GM23338 (cell line): ENCODE measurements at regions not wholly inside any gene's neighbourhood (a gene's known extent, or its start where the extent isn't known, plus 50 kb on each side); places are given as distances from the start of the nearest gene placed in this dataset.

Source experiments
- ATAC-seq: fragments of 200-7000 bp; cut with Tn5 transposase; 3 replicates; pipeline ENCODE4 v1.9.1; 2020
- DNase-seq: peaks from one replicate; pipeline ENCODE4 v3.0.0-alpha.2; 2015; ENCODE audit warnings: low spot score
- H2AFZ ChIP-seq: fragments of 200-600 bp; sonication (generic); 2 replicates; pipeline ENCODE4 v1.8.0; 2016; ENCODE audit warnings: antibody characterized with exemption, mild to moderate bottlenecking, moderate library complexity
- H3F3A ChIP-seq: fragments of 200-600 bp; sonication (generic); replicated peaks from 2 replicates; pipeline ENCODE4 v1.8.0; 2017; ENCODE audit warnings: antibody characterized with exemption, mixed run types, low read depth
- H3K27ac ChIP-seq: fragments of 200-600 bp; sonication (generic); 2 replicates; pipeline ENCODE4 v1.6.1; 2016; ENCODE audit warnings: low read depth
- H3K27me3 ChIP-seq: fragments of 200-600 bp; sonication (generic); 2 replicates; pipeline ENCODE4 v1.8.0; 2016; ENCODE audit warnings: mild to moderate bottlenecking, mixed run types, moderate library complexity; ENCODE audit not compliant: insufficient read depth
- H3K36me3 ChIP-seq: fragments of 200-600 bp; sonication (generic); 2 replicates; pipeline ENCODE4 v1.8.0; 2016; ENCODE audit warnings: mild to moderate bottlenecking; ENCODE audit not compliant: insufficient read depth
- H3K4me1 ChIP-seq: fragments of 200-600 bp; sonication (generic); 2 replicates; pipeline ENCODE4 v1.8.0; 2016; ENCODE audit warnings: mild to moderate bottlenecking, moderate library complexity; ENCODE audit not compliant: insufficient read depth
- H3K4me2 ChIP-seq: fragments of 200-600 bp; sonication (generic); 2 replicates; pipeline ENCODE4 v1.7.1; 2017; ENCODE audit warnings: mixed run types
- H3K4me3 ChIP-seq: fragments of 200-600 bp; sonication (generic); 2 replicates; pipeline ENCODE4 v1.6.1; 2016; ENCODE audit warnings: mixed run types
- H3K79me2 ChIP-seq: fragments of 200-600 bp; sonication (generic); replicated peaks from 2 replicates; pipeline ENCODE4 v1.8.0; 2017; ENCODE audit warnings: mild to moderate bottlenecking; ENCODE audit not compliant: insufficient read depth
- H3K9me2 ChIP-seq: fragments of 200-600 bp; sonication (generic); 2 replicates; pipeline ENCODE4 v1.8.0; 2017; ENCODE audit not compliant: insufficient read depth
- H4K20me1 ChIP-seq: fragments of 200-600 bp; sonication (generic); replicated peaks from 2 replicates; pipeline ENCODE4 v1.8.0; 2017; ENCODE audit warnings: mild to moderate bottlenecking; ENCODE audit not compliant: insufficient read depth
- H3K27ac Mint-ChIP-seq: 2 replicates; pipeline ENCODE4 v1.8.0; 2020; ENCODE audit warnings: inconsistent platforms, mild to moderate bottlenecking, moderate library complexity, mixed read lengths
- H3K27me3 Mint-ChIP-seq: 3 replicates; pipeline ENCODE4 v1.8.0; 2022; ENCODE audit warnings: low read depth, mild to moderate bottlenecking, moderate library complexity, mixed read lengths, inconsistent platforms; ENCODE audit not compliant: insufficient read depth, poor library complexity
- H3K36me3 Mint-ChIP-seq: 3 replicates; pipeline ENCODE4 v1.8.0; 2021; ENCODE audit warnings: low read depth, mild to moderate bottlenecking, inconsistent platforms, moderate library complexity, mixed read lengths
- H3K4me1 Mint-ChIP-seq: 3 replicates; pipeline ENCODE4 v1.8.0; 2020; ENCODE audit warnings: mild to moderate bottlenecking, inconsistent platforms, mixed read lengths
- H3K4me3 Mint-ChIP-seq: 3 replicates; pipeline ENCODE4 v1.8.0; 2021; ENCODE audit warnings: moderate library complexity, mild to moderate bottlenecking, inconsistent platforms, mixed read lengths
- H3K9me3 Mint-ChIP-seq: 3 replicates; pipeline ENCODE4 v1.8.0; 2020; ENCODE audit warnings: moderate library complexity, mild to moderate bottlenecking, inconsistent platforms, mixed read lengths
- CREB1 ChIP-seq: fragments of 250-450 bp; sonication (Bioruptor Pico); IDR thresholded peaks from 2 replicates; pipeline ENCODE4 v1.5.0; 2020; ENCODE audit warnings: low read depth, mild to moderate bottlenecking, moderate library complexity
- EZH2 ChIP-seq: fragments of 200-600 bp; sonication (generic); IDR thresholded peaks from one replicate; pipeline ENCODE4 v1.8.0; 2017; ENCODE audit warnings: antibody characterized with exemption, mild to moderate bottlenecking, low read depth; ENCODE audit not compliant: unreplicated experiment
- EZH2phosphoT487 ChIP-seq: fragments of 200-600 bp; sonication (generic); IDR thresholded peaks from one replicate; pipeline ENCODE4 v1.8.1; 2018; ENCODE audit warnings: antibody characterized with exemption; ENCODE audit not compliant: unreplicated experiment
- JUNB ChIP-seq: IDR thresholded peaks from one replicate; pipeline ENCODE4 v1.6.1; 2016; ENCODE audit warnings: antibody characterized with exemption; ENCODE audit not compliant: unreplicated experiment
- POLR2AphosphoS5 ChIP-seq: IDR thresholded peaks from 2 replicates; pipeline ENCODE4 v1.6.1; 2016; ENCODE audit warnings: antibody characterized with exemption, low read depth
- STAT1 ChIP-seq: IDR thresholded peaks from one replicate; pipeline ENCODE4 v1.6.1; 2016; ENCODE audit warnings: antibody characterized with exemption; ENCODE audit not compliant: unreplicated experiment
- ZNF114 ChIP-seq: fragments of 250-450 bp; sonication (Bioruptor Pico); IDR thresholded peaks from 2 replicates; pipeline ENCODE4 v1.5.0; 2020; ENCODE audit warnings: mild to moderate bottlenecking, moderate library complexity
- ZNF331 ChIP-seq: fragments of 250-450 bp; sonication (Bioruptor Pico); IDR thresholded peaks from 2 replicates; pipeline ENCODE4 v1.5.0; 2020; ENCODE audit warnings: low read depth, mild to moderate bottlenecking, moderate library complexity
- TF ChIP-seq, protein P1 (sequence below): fragments of 250-450 bp; sonication (Bioruptor Pico); IDR thresholded peaks from 2 replicates; pipeline ENCODE4 v1.5.0; 2020; ENCODE audit warnings: mild to moderate bottlenecking, moderate library complexity
- TF ChIP-seq, protein P2 (sequence below), 2 experiments: fragments of 200-600 bp in 1 of 2; sonication (generic) in 1 of 2; conservative IDR thresholded peaks; 2 replicates each; pipeline versions ENCODE4 v1.5.1 to v1.6.1; 2016 to 2017; ENCODE audit warnings: antibody characterized with exemption in 2 of 2, low read depth in 2 of 2, mild to moderate bottlenecking in 2 of 2, moderate library complexity in 1 of 2
- TF ChIP-seq, protein P3 (sequence below): IDR thresholded peaks from 2 replicates; pipeline ENCODE4 v1.6.1; 2016; ENCODE audit warnings: antibody characterized with exemption

DNA sequence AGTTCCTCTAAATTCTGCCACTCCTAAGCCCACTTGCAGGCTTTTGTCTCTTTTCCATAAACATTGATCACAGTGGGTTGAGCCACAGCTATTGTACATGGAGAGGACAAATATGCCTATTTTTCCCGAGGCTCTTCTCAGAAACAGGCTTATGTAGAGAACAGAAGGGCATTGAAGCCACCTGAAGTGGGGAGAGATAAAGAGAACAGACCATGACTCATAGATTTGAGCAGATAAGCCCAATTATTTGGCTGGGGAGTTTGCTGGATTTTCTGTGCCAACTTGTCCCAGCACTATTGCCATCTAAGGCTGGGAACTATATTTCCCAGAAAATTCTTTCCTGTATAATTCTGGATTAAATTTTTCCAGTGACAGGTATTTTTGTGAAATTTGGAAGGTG lies 446.1 kb upstream of the RPS6KA3 start (continued):
- TF ChIP-seq, protein P1, sequence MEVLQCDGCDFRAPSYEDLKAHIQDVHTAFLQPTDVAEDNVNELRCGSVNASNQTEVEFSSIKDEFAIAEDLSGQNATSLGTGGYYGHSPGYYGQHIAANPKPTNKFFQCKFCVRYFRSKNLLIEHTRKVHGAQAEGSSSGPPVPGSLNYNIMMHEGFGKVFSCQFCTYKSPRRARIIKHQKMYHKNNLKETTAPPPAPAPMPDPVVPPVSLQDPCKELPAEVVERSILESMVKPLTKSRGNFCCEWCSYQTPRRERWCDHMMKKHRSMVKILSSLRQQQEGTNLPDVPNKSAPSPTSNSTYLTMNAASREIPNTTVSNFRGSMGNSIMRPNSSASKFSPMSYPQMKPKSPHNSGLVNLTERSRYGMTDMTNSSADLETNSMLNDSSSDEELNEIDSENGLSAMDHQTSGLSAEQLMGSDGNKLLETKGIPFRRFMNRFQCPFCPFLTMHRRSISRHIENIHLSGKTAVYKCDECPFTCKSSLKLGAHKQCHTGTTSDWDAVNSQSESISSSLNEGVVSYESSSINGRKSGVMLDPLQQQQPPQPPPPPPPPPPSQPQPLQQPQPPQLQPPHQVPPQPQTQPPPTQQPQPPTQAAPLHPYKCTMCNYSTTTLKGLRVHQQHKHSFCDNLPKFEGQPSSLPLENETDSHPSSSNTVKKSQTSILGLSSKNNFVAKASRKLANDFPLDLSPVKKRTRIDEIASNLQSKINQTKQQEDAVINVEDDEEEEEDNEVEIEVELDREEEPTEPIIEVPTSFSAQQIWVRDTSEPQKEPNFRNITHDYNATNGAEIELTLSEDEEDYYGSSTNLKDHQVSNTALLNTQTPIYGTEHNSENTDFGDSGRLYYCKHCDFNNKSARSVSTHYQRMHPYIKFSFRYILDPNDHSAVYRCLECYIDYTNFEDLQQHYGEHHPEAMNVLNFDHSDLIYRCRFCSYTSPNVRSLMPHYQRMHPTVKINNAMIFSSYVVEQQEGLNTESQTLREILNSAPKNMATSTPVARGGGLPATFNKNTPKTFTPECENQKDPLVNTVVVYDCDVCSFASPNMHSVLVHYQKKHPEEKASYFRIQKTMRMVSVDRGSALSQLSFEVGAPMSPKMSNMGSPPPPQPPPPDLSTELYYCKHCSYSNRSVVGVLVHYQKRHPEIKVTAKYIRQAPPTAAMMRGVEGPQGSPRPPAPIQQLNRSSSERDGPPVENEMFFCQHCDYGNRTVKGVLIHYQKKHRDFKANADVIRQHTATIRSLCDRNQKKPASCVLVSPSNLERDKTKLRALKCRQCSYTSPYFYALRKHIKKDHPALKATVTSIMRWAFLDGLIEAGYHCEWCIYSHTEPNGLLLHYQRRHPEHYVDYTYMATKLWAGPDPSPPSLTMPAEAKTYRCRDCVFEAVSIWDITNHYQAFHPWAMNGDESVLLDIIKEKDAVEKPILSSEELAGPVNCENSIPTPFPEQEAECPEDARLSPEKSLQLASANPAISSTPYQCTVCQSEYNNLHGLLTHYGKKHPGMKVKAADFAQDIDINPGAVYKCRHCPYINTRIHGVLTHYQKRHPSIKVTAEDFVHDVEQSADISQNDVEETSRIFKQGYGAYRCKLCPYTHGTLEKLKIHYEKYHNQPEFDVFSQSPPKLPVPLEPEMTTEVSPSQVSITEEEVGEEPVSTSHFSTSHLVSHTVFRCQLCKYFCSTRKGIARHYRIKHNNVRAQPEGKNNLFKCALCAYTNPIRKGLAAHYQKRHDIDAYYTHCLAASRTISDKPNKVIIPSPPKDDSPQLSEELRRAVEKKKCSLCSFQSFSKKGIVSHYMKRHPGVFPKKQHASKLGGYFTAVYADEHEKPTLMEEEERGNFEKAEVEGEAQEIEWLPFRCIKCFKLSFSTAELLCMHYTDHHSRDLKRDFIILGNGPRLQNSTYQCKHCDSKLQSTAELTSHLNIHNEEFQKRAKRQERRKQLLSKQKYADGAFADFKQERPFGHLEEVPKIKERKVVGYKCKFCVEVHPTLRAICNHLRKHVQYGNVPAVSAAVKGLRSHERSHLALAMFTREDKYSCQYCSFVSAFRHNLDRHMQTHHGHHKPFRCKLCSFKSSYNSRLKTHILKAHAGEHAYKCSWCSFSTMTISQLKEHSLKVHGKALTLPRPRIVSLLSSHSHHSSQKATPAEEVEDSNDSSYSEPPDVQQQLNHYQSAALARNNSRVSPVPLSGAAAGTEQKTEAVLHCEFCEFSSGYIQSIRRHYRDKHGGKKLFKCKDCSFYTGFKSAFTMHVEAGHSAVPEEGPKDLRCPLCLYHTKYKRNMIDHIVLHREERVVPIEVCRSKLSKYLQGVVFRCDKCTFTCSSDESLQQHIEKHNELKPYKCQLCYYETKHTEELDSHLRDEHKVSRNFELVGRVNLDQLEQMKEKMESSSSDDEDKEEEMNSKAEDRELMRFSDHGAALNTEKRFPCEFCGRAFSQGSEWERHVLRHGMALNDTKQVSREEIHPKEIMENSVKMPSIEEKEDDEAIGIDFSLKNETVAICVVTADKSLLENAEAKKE (CRISPR knock-in tag), result no peak
- TF ChIP-seq ZNF114 (CRISPR knock-in tag) (no peak), ZNF331 (no peak), EZH2 (no peak), EZH2phosphoT487 (no peak), POLR2AphosphoS5 (no peak), CREB1 (CRISPR knock-in tag) (no peak)
- TF ChIP-seq, protein P2, sequence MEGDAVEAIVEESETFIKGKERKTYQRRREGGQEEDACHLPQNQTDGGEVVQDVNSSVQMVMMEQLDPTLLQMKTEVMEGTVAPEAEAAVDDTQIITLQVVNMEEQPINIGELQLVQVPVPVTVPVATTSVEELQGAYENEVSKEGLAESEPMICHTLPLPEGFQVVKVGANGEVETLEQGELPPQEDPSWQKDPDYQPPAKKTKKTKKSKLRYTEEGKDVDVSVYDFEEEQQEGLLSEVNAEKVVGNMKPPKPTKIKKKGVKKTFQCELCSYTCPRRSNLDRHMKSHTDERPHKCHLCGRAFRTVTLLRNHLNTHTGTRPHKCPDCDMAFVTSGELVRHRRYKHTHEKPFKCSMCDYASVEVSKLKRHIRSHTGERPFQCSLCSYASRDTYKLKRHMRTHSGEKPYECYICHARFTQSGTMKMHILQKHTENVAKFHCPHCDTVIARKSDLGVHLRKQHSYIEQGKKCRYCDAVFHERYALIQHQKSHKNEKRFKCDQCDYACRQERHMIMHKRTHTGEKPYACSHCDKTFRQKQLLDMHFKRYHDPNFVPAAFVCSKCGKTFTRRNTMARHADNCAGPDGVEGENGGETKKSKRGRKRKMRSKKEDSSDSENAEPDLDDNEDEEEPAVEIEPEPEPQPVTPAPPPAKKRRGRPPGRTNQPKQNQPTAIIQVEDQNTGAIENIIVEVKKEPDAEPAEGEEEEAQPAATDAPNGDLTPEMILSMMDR (conservative IDR thresholded peaks at IDR 0.05; ENCODE audit: low read depth in 2 of 2), result no peak

DNA sequence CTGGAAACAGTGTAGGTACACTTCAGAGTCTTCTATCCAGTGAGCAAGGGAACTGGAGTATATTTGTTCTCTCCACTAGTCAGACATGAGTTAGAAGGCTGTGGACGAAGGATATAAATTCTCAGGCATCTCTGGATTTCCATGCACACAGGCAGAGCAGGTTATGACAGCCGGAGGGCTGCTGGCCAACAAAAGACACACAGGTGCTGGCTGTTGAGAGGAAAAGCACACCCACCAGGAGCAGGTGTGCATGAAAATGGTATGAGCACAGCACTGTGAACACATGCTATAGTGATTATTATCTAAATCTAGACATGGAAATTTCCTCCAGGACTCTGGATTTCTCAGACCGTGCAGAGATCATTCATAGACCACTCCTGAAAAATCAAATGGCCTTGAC lies 444.7 kb upstream of the RPS6KA3 start:
- DNase-seq, result no peak
- Histone ChIP-seq H3K4me1 (no peaks in the 10 kb centered on the region), H3K27me3 (no peaks in the 10 kb centered on the region), H3F3A (no peaks in the 10 kb centered on the region), H2AFZ (no peak overlapping the region), H3K4me3 (no peak overlapping the region), H3K36me3 (no peaks in the 10 kb centered on the region), H3K79me2 (no peaks in the 10 kb centered on the region), H3K4me2 (no peak overlapping the region), H4K20me1 (no peaks in the 10 kb centered on the region), H3K9me2 (no peaks in the 10 kb centered on the region), H3K27ac (no peak overlapping the region)
- Mint-ChIP-seq H3K36me3 (peaks cover 8% of the 10 kb centered on the region; the same call in 2 of the 3 replicates), H3K9me3 (peaks cover 6% of the 10 kb centered on the region; the same call in 2 of the 3 replicates), H3K27me3 (no peaks in the 10 kb centered on the region), H3K27ac (no peak overlapping the region), H3K4me3 (no peak overlapping the region), H3K4me1 (peaks cover 4% of the 10 kb centered on the region; the same call in 1 of the 3 replicates)
- ATAC-seq, result no peak
- TF ChIP-seq JUNB, result no peak
- TF ChIP-seq, protein P3, sequence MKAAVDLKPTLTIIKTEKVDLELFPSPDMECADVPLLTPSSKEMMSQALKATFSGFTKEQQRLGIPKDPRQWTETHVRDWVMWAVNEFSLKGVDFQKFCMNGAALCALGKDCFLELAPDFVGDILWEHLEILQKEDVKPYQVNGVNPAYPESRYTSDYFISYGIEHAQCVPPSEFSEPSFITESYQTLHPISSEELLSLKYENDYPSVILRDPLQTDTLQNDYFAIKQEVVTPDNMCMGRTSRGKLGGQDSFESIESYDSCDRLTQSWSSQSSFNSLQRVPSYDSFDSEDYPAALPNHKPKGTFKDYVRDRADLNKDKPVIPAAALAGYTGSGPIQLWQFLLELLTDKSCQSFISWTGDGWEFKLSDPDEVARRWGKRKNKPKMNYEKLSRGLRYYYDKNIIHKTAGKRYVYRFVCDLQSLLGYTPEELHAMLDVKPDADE, result no peak
- no peak for TF ChIP-seq EZH2
- TF ChIP-seq EZH2phosphoT487, result no peak
- no peak for TF ChIP-seq CREB1 (CRISPR knock-in tag)
- no peak for TF ChIP-seq ZNF114 (CRISPR knock-in tag)
- no peak for TF ChIP-seq POLR2AphosphoS5
- no peak for TF ChIP-seq STAT1
